Ovary (tissue), 7 donors: ENCODE measurements at regions not wholly inside any gene's neighbourhood (a gene's known extent, or its start where the extent isn't known, plus 50 kb on each side); places are given as distances from the start of the nearest gene placed in this dataset.

ENCODE experiments used
- DNase-seq, 5 donors: peaks; one replicate each; pipeline ENCODE4 v3.0.0-alpha.2; 2019 to 2020
- H3K27ac ChIP-seq, 2 donors: fragments of 200-600 bp; one replicate each; pipeline versions ENCODE4 v1.5.1 to v1.8.0; 2019 to 2022
- H3K27me3 ChIP-seq: fragments of 200-600 bp; one replicate; pipeline ENCODE4 v1.8.0; 2022
- H3K36me3 ChIP-seq: fragments of 200-600 bp; sonication (generic); one replicate; pipeline ENCODE4 v1.5.1; 2019
- H3K4me1 ChIP-seq: one replicate; pipeline ENCODE4 v1.8.1; 2013; ENCODE audit warnings: mild to moderate bottlenecking, moderate library complexity; ENCODE audit not compliant: insufficient read depth
- H3K4me3 ChIP-seq: fragments of 200-600 bp; sonication (generic); one replicate; pipeline ENCODE4 v1.5.1; 2017
- H3K9me3 ChIP-seq, 2 donors: fragments of 200-600 bp in 1 of 2; sonication (generic) in 1 of 2; one replicate each; pipeline versions ENCODE4 v1.5.1 to v1.8.1; 2013 to 2019; ENCODE audit warnings: mild to moderate bottlenecking in 1 of 2, moderate library complexity in 1 of 2
- EP300 ChIP-seq: sonication (generic); formaldehyde crosslinking; IDR thresholded peaks from one replicate; pipeline ENCODE4 v1.6.1; 2017; ENCODE audit warnings: antibody characterized with exemption
- POLR2A ChIP-seq: fragments of 450-650 bp; IDR thresholded peaks from one replicate; pipeline ENCODE4 v1.6.1; 2017; ENCODE audit warnings: antibody characterized with exemption, mild to moderate bottlenecking, moderate library complexity
- WGBS, 3 donors: extraction: QIAGEN DNeasy Blood & Tissue Kit in 1 of 3; methylation state at CpG; one replicate each; pipeline versions ENCODE4 v1.1.5 to v1.1.7; 2013 to 2017; 5-methylcytosine and 5-hydroxymethylcytosine counted together
- intact Hi-C, 4 donors: fragments of 100-400 bp; cut with DNase I; formaldehyde crosslinking; loops; one replicate each; pipeline versions ENCODE4 v1.11.0 to v1.15.1; 2022 to 2023
- TF ChIP-seq, protein P1 (sequence below), 3 donors: fragments of 450-650 bp in 2 of 3; fragments of 200-600 bp in 1 of 3; IDR thresholded peaks; one replicate each; pipeline versions ENCODE4 v1.5.1 to v1.8.0; 2016 to 2022; ENCODE audit warnings: antibody characterized with exemption in 3 of 3, mild to moderate bottlenecking in 1 of 3
- donor health status: DM: no; HTN: no; CAD: no; lungs with moderate emphysema.
- donor health status: DM: no; HTN: no; CAD: no.
- donor health status: Bipolar disorder and iron deficiency.
- donor health status: DM: no; HTN: no; CAD: no.
- donor health status: DM: yes; HTN: yes; CAD: no.

DNA sequence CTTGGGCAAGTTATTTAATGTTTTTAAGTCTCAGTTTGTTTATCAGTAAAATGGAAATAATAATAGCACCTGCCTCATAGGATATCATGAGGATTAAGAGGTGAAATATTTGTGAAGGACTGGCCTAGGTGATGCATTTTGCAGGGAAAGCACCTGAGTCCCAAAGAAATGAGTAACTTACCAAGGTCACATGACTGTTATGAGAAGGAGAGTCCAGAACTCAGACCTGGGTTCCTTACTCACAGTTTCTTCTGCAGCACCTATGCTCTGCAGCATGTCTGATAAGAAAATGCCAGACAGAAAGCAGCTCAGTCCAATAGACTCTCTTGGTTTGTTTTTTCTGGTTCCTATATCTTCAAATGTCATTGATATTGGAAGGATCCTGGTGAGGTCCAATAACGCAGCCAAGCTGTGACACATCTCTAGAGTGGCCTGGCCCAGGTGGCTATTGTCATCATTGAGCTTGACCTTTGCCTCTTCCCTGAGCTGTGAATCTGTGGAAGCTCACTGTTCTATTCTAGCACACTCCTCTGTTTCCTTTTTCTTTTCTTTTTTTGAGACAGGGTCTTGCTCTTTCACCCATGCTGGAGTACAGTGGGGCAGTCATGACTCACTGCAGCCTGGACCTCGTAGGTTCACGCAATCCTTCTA, 174.7 kb upstream of the NAV2 start:
- no peak overlapping the region for H3K4me3 ChIP-seq
- no peak for DNase-seq
- no peaks in the 10 kb centered on the region for H3K9me3 ChIP-seq
- 63 to 73% (median 70%) methylated on average over 3 of the region's 3 CpGs for WGBS, 3 donors
- TF ChIP-seq EP300 (no peak), POLR2A (no peak)
- TF ChIP-seq, protein P1, sequence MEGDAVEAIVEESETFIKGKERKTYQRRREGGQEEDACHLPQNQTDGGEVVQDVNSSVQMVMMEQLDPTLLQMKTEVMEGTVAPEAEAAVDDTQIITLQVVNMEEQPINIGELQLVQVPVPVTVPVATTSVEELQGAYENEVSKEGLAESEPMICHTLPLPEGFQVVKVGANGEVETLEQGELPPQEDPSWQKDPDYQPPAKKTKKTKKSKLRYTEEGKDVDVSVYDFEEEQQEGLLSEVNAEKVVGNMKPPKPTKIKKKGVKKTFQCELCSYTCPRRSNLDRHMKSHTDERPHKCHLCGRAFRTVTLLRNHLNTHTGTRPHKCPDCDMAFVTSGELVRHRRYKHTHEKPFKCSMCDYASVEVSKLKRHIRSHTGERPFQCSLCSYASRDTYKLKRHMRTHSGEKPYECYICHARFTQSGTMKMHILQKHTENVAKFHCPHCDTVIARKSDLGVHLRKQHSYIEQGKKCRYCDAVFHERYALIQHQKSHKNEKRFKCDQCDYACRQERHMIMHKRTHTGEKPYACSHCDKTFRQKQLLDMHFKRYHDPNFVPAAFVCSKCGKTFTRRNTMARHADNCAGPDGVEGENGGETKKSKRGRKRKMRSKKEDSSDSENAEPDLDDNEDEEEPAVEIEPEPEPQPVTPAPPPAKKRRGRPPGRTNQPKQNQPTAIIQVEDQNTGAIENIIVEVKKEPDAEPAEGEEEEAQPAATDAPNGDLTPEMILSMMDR (IDR thresholded peaks at IDR 0.05) = no peak
- H3K4me1 ChIP-seq = no peaks in the 10 kb centered on the region
- no peaks in the 10 kb centered on the region for H3K36me3 ChIP-seq
- intact Hi-C loops = no loop called here
- no peaks in the 10 kb centered on the region for H3K27me3 ChIP-seq
- no peak overlapping the region for H3K27ac ChIP-seq

DNA sequence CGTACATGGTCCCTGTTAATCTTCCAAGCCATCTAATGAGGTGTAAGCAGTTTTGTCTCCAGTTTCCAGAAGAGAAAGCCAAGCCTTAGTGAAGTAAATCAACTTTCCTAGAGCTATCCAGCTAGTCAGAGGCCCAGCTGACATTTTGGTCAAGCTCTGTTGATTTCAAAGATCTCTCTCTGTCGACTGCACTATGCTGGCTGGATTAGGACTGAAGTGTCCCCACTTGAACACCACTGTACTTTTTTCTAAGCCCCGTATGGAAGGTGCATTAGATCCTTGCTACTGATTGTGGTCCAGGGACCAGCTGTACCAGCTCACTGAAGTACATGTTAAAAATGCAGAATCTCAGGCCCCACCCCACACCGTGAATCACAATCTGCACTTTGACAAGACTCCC, 176.5 kb upstream of the NAV2 start:
- H3K36me3 ChIP-seq = no peaks in the 10 kb centered on the region
- H3K27ac ChIP-seq = no peak overlapping the region
- WGBS, 3 donors = 47 to 57% (median 51%) methylated on average over 4 of the region's 4 CpGs
- no peaks in the 10 kb centered on the region for H3K4me1 ChIP-seq
- H3K9me3 ChIP-seq = no peaks in the 10 kb centered on the region
- no peak overlapping the region for H3K4me3 ChIP-seq
- H3K27me3 ChIP-seq = no peaks in the 10 kb centered on the region
- intact Hi-C loops = no loop called here
- TF ChIP-seq EP300 (no peak), POLR2A (no peak)
- TF ChIP-seq, protein P1 (IDR thresholded peaks at IDR 0.05) = no peak
- no peak for DNase-seq

DNA sequence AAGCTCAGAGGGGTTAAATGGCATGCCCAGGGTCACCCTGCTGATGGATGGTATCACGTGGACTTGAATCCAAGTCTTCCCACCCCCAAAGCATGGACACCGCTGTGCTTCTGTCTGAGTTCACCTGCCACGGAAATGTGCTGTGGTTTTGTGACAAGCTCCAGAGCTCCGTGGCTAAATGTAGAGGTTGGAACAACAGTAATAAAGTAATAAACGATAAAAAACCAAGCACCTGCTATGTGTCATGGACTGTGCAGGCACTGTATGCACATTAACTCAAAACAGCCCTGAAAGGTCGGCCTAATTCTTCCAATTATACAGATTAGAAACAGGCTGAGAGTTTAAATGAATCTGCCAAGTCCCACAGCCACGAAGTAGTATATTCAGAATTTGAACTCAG, 182.1 kb upstream of the NAV2 start:
- H3K36me3 ChIP-seq = no peaks in the 10 kb centered on the region
- WGBS, 3 donors = 56 to 73% (median 70%) methylated on average over 7 of the region's 7 CpGs
- intact Hi-C loops = no loop called here
- H3K27me3 ChIP-seq = no peaks in the 10 kb centered on the region
- TF ChIP-seq, protein P1 (IDR thresholded peaks at IDR 0.05) = no peak
- TF ChIP-seq EP300 = no peak
- no peak for TF ChIP-seq POLR2A
- DNase-seq = no peak
- no peaks in the 10 kb centered on the region for H3K4me1 ChIP-seq
- no peaks in the 10 kb centered on the region for H3K9me3 ChIP-seq
- H3K27ac ChIP-seq = no peak overlapping the region
- H3K4me3 ChIP-seq = no peak overlapping the region

DNA sequence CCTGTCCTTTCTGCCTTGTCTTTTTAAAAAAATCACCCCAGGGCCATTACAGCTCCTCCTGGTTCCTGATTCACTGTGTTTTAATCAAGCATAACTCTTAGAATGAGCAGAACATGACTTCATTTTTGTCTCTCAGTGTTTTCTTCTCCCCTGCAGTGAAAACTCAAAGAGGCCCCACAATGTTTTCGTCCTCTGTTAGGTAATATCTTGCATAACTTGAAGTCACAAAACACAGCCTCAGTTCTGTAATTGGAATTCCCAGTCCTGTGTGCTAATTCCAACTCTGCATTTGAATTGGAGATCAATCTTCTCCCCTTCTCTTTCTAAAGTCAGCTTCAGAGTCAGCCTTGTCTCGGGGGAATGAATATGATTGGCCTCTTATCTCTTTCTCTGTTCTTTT, 186.5 kb upstream of the NAV2 start:
- WGBS, 3 donors = 60 to 80% (median 61%) methylated on average over 2 of the region's 2 CpGs
- no peaks in the 10 kb centered on the region for H3K36me3 ChIP-seq
- no peaks in the 10 kb centered on the region for H3K27me3 ChIP-seq
- intact Hi-C loops = no loop called here
- DNase-seq = no peak
- TF ChIP-seq EP300 = no peak
- TF ChIP-seq, protein P1 (IDR thresholded peaks at IDR 0.05) = no peak
- no peak for TF ChIP-seq POLR2A
- H3K9me3 ChIP-seq = no peaks in the 10 kb centered on the region
- no peak overlapping the region for H3K27ac ChIP-seq
- H3K4me3 ChIP-seq = no peak overlapping the region
- no peaks in the 10 kb centered on the region for H3K4me1 ChIP-seq
